Stimulated activated memory B cell treated with anti-CD40 and anti-IgM and Interleukin-4, amounts not matched to agents 10 μg/mL and 1 μg/mL and 100 μg/mL, for 72 hours (primary cell): ENCODE measurements at regions not wholly inside any gene's neighbourhood (a gene's known extent, or its start where the extent isn't known, plus 50 kb on each side); places are given as distances from the start of the nearest gene placed in this dataset.

Experiments
- ATAC-seq: fragments of 150-1000 bp; cut with Tn5 transposase; 2 replicates; pipeline ENCODE4 v1.10.0; 2021
- H3K27ac Mint-ChIP-seq: one replicate; pipeline ENCODE4 v1.8.0; 2022; ENCODE audit warnings: mild to moderate bottlenecking, mixed read lengths
- H3K27me3 Mint-ChIP-seq: one replicate; pipeline ENCODE4 v1.8.0; 2022; ENCODE audit warnings: mixed read lengths
- H3K36me3 Mint-ChIP-seq: one replicate; pipeline ENCODE4 v1.8.0; 2022; ENCODE audit warnings: mixed read lengths
- H3K4me1 Mint-ChIP-seq: one replicate; pipeline ENCODE4 v1.8.0; 2022; ENCODE audit warnings: mixed read lengths
- H3K4me3 Mint-ChIP-seq: one replicate; pipeline ENCODE4 v1.8.0; 2022; ENCODE audit warnings: mild to moderate bottlenecking, moderate library complexity, mixed read lengths
- H3K9me3 Mint-ChIP-seq: one replicate; pipeline ENCODE4 v1.8.0; 2022; ENCODE audit warnings: mixed read lengths

DNA sequence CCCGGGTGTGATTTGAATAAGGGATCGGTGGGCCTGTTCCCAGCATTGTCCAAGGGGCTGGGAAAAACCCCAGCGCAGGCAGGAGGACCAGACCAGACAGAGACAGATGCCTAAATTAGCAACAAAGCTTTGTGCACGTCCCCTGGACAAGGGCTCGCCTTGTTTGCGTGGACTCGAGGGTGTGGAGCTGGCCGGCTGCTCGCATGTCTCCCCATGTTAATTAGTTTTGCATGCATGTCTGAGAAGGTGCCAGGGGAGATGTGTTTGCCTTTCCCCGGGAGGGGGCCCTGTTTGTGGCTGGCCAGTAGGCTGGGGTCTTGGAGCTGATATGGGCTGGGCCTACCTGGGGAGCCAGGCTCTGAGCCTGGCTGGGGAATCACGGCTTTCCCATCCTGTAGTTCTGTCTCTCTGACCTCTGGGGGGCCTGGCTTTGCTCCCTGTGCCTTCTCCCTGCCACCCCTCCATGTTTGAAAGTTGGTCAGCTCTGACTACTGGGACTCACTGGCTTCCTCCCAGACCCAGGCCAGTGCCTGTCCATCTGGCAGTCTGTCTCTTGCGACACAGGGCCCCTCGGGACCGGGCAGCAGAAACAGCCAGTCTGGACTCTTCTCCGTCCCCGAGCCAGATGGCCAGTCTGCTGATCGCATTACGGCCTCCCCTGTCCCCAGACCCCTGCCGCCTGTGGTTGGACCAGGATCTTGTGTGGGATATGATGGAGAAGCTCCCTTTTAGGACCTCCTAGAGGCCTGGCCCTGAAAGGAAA, 55.4 kb upstream of the POLG start:
- Mint-ChIP-seq H3K27ac (no peak overlapping the region), H3K4me1 (no peaks in the 10 kb centered on the region), H3K4me3 (no peak overlapping the region), H3K9me3 (no peaks in the 10 kb centered on the region), H3K36me3 (no peaks in the 10 kb centered on the region), H3K27me3 (peaks cover 43% of the 10 kb centered on the region)
- ATAC-seq = no peak

DNA sequence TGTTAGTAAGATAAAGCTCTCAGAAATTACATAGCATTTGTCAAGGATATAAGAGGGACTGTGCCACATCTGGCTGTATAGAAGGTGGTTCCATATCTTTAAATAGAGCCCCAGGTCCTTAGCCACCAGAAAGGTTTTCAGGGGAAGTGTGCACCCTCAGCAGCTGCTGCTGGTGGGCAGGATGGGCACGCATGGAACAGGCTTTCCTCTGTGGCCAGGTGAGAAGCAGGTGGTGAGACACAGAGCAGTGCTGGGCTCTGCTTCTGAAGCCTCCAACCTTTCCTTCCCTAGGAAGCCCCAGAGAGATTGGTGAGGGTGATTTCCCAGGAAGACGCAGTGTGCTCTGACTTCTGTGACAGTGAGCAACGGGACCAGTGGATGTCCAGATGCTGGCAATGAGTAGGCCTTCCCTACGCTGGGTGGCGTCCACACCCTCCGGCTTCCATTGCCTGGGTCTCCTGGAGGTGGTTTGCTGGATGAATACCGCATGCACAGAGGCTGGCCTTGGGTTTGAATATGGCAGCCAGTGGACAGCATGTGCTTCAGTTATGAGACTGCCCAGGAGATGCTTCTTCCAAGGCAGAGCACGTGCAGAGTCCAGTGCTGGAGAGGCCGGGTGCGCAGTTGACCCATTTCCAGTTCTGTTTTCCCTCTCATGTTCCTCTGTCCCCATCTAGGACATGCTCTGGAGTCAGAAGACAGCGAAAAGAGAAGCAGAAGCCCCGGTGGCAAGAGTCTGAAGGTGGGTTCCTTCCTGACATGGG, 52.7 kb upstream of the POLG start:
- no peaks in the 10 kb centered on the region for H3K9me3 Mint-ChIP-seq
- ATAC-seq = no peak
- H3K27ac Mint-ChIP-seq = no peak overlapping the region
- peaks cover 32% of the 10 kb centered on the region for H3K27me3 Mint-ChIP-seq
- no peaks in the 10 kb centered on the region for H3K36me3 Mint-ChIP-seq
- H3K4me3 Mint-ChIP-seq = no peak overlapping the region
- H3K4me1 Mint-ChIP-seq = no peaks in the 10 kb centered on the region

DNA sequence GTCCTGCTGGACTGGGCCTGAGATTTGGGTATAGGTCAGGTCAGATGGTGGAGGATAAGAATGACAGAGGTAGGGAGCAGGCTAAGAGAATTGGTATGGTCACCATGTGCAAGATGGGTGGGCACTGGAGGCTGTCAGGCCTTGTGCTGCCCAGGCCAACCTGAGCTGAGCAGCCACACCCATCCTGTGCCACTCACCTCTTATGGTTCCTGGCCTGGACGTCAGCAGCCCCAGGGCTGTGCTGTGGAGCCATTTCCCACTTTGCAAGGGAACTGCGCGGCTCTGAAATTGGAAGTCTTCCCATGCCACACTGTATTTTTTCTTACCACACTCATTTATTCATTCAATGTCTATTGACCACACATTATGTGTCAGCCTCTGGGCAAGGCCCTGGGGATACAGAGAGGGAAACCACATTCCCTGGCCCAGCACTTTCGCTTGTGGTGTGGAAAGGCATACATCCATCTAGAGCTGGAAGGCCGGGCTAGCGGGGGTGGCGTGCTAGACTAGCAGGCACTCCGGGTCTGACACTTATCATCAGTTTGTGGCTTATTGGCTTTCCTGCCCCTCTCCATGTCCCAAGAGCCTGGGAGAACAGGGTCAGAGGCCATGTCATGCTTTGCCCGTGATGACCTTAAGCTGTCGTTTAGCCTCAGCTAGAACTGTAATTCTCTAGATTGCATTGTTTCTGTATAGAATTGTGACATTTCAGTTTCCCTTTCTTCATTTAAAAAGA, 51.1 kb upstream of the POLG start:
- no peak overlapping the region for H3K4me3 Mint-ChIP-seq
- peaks cover 21% of the 10 kb centered on the region for H3K27me3 Mint-ChIP-seq
- H3K36me3 Mint-ChIP-seq = no peaks in the 10 kb centered on the region
- H3K9me3 Mint-ChIP-seq = no peaks in the 10 kb centered on the region
- no peak for ATAC-seq
- no peaks in the 10 kb centered on the region for H3K4me1 Mint-ChIP-seq
- H3K27ac Mint-ChIP-seq = no peak overlapping the region
